ENCODE measurements at regions not wholly inside any gene's neighbourhood (a gene's known extent, or its start where the extent isn't known, plus 50 kb on each side); places are given as distances from the start of the nearest gene placed in this dataset.

GRCh38 chr17:72206376-72206775 is 85.6 kb downstream of the SOX9 start:
- in situ Hi-C loops (cut with MboI; ENCODE audit: low sequenced_read_pairs) = no loop called here

GRCh38 chr17:72208832-72209231 is 88.0 kb downstream of the SOX9 start:
- in situ Hi-C loops (cut with MboI; ENCODE audit: low sequenced_read_pairs) = no loop called here

- in situ Hi-C loops (cut with MboI; ENCODE audit: low sequenced_read_pairs) = no loop called here
These were observed 91.2 kb downstream of the SOX9 start for GRCh38 chr17:72212041-72212440.

GRCh38 chr17:72215490-72215889 is 94.7 kb downstream of the SOX9 start:
- in situ Hi-C loops (cut with MboI; ENCODE audit: low sequenced_read_pairs) = no loop called here

- in situ Hi-C loops (cut with MboI; ENCODE audit: low sequenced_read_pairs) = no loop called here
These were observed 95.1 kb downstream of the SOX9 start for GRCh38 chr17:72215928-72216327.

GRCh38 chr17:72219137-72219823 is 98.5 kb downstream of the SOX9 start:
- in situ Hi-C loops (cut with MboI; ENCODE audit: low sequenced_read_pairs) = no loop called here

GRCh38 chr17:72219824-72220493 is 99.1 kb downstream of the SOX9 start:
- in situ Hi-C loops (cut with MboI; ENCODE audit: low sequenced_read_pairs) = loop anchor here (10.0 kb wide), 1 partner anchor 55 kb away; no protein-coding TSS in a partner anchor

- in situ Hi-C loops (cut with MboI; ENCODE audit: low sequenced_read_pairs) = loop anchor here (10.0 kb wide), 1 partner anchor 58 kb away; no protein-coding TSS in a partner anchor
These were observed 102.0 kb downstream of the SOX9 start for GRCh38 chr17:72222661-72223380.

GRCh38 chr17:72223866-72224291 is 103.1 kb downstream of the SOX9 start:
- in situ Hi-C loops (cut with MboI; ENCODE audit: low sequenced_read_pairs) = loop anchor here (10.0 kb wide), 1 partner anchor 59 kb away; no protein-coding TSS in a partner anchor

GRCh38 chr17:72226322-72226721 is 105.5 kb downstream of the SOX9 start:
- in situ Hi-C loops (cut with MboI; ENCODE audit: low sequenced_read_pairs) = loop anchor here (10.0 kb wide), 1 partner anchor 62 kb away; no protein-coding TSS in a partner anchor

GRCh38 chr17:72233986-72234385 is 113.2 kb downstream of the SOX9 start:
- in situ Hi-C loops (cut with MboI; ENCODE audit: low sequenced_read_pairs) = no loop called here

- in situ Hi-C loops (cut with MboI; ENCODE audit: low sequenced_read_pairs) = no loop called here
These were observed 114.2 kb downstream of the SOX9 start for GRCh38 chr17:72234985-72235384.

- in situ Hi-C loops (cut with MboI; ENCODE audit: low sequenced_read_pairs) = no loop called here
These were observed 116.3 kb downstream of the SOX9 start for GRCh38 chr17:72236980-72237633.

GRCh38 chr17:72238157-72238673 is 117.4 kb downstream of the SOX9 start:
- in situ Hi-C loops (cut with MboI; ENCODE audit: low sequenced_read_pairs) = no loop called here

GRCh38 chr17:72239548-72239947 is 118.7 kb downstream of the SOX9 start:
- in situ Hi-C loops (cut with MboI; ENCODE audit: low sequenced_read_pairs) = no loop called here

- in situ Hi-C loops (cut with MboI; ENCODE audit: low sequenced_read_pairs) = no loop called here
These were observed 119.5 kb downstream of the SOX9 start for GRCh38 chr17:72240333-72240732.

GRCh38 chr17:72244494-72244893 is 123.7 kb downstream of the SOX9 start:
- in situ Hi-C loops (cut with MboI; ENCODE audit: low sequenced_read_pairs) = no loop called here

- in situ Hi-C loops (cut with MboI; ENCODE audit: low sequenced_read_pairs) = no loop called here
These were observed 124.1 kb downstream of the SOX9 start for GRCh38 chr17:72244956-72245355.

- in situ Hi-C loops (cut with MboI; ENCODE audit: low sequenced_read_pairs) = no loop called here
These were observed 128.6 kb downstream of the SOX9 start for GRCh38 chr17:72249441-72249840.

- in situ Hi-C loops (cut with MboI; ENCODE audit: low sequenced_read_pairs) = no loop called here
These were observed 129.4 kb downstream of the SOX9 start for GRCh38 chr17:72250206-72250605.

- in situ Hi-C loops (cut with MboI; ENCODE audit: low sequenced_read_pairs) = no loop called here
These were observed 132.8 kb downstream of the SOX9 start for GRCh38 chr17:72253597-72253996.
